SK-N-SH treated with all-trans-retinoic acid at 6 μM for 48 hours (cell line): ENCODE measurements at regions not wholly inside any gene's neighbourhood (a gene's known extent, or its start where the extent isn't known, plus 50 kb on each side); places are given as distances from the start of the nearest gene placed in this dataset.

Source experiments
- ATAC-seq: fragments of 200-7000 bp; cut with Tn5 transposase; 3 replicates; pipeline ENCODE4 v1.9.1; 2020; ENCODE audit warnings: mild to moderate bottlenecking, moderate library complexity
- ARNTL ChIP-seq: fragments of 450-650 bp; formaldehyde crosslinking; IDR thresholded peaks from 2 replicates; pipeline ENCODE4 v1.5.0; 2020; ENCODE audit warnings: low read depth, mild to moderate bottlenecking, moderate library complexity, borderline replicate concordance
- BACH2 ChIP-seq: fragments of 250-450 bp; sonication (Bioruptor Pico); IDR thresholded peaks from 2 replicates; pipeline ENCODE4 v1.9.0; 2021; ENCODE audit warnings: mild to moderate bottlenecking, borderline replicate concordance
- CSDC2 ChIP-seq: fragments of 250-450 bp; sonication (Bioruptor Pico); IDR thresholded peaks from 2 replicates; pipeline ENCODE4 v1.5.0; 2020; ENCODE audit warnings: mild to moderate bottlenecking, moderate library complexity
- GLIS3 ChIP-seq: fragments of 250-450 bp; sonication (Bioruptor Pico); IDR thresholded peaks from 2 replicates; pipeline ENCODE4 v1.5.0; 2020; ENCODE audit warnings: mild to moderate bottlenecking, moderate library complexity
- ISL1 ChIP-seq: fragments of 250-450 bp; sonication (Bioruptor Pico); IDR thresholded peaks from 2 replicates; pipeline ENCODE4 v2.1.2; 2022; ENCODE audit warnings: mild to moderate bottlenecking, moderate library complexity
- OSR1 ChIP-seq: fragments of 250-450 bp; sonication (Bioruptor Pico); IDR thresholded peaks from 2 replicates; pipeline ENCODE4 v1.8.0; 2022; ENCODE audit warnings: moderate library complexity, mild to moderate bottlenecking, inconsistent platforms
- POU6F1 ChIP-seq: fragments of 250-450 bp; sonication (Bioruptor Pico); IDR thresholded peaks from 2 replicates; pipeline ENCODE4 v1.8.0; 2021; ENCODE audit warnings: low read depth, mild to moderate bottlenecking, moderate library complexity, borderline replicate concordance
- RARB ChIP-seq: fragments of 250-450 bp; sonication (Bioruptor Pico); IDR thresholded peaks from 2 replicates; pipeline ENCODE4 v1.8.0; 2021; ENCODE audit warnings: mild to moderate bottlenecking, moderate library complexity
- SNAI2 ChIP-seq: fragments of 250-450 bp; sonication (Bioruptor Pico); IDR thresholded peaks from 2 replicates; pipeline ENCODE4 v1.5.0; 2020; ENCODE audit warnings: mild to moderate bottlenecking, moderate library complexity
- TCF4 ChIP-seq: fragments of 250-450 bp; sonication (Bioruptor Pico); IDR thresholded peaks from 2 replicates; pipeline ENCODE4 v1.8.0; 2021; ENCODE audit warnings: mild to moderate bottlenecking, moderate library complexity, borderline replicate concordance
- TOX ChIP-seq: fragments of 250-450 bp; sonication (Bioruptor Pico); IDR thresholded peaks from 2 replicates; pipeline ENCODE4 v1.8.0; 2021; ENCODE audit warnings: mild to moderate bottlenecking, moderate library complexity, borderline replicate concordance
- ZC3H10 ChIP-seq: fragments of 250-450 bp; sonication (Bioruptor Pico); IDR thresholded peaks from 2 replicates; pipeline ENCODE4 v1.5.1; 2021; ENCODE audit warnings: mild to moderate bottlenecking, moderate library complexity
- ZFP3 ChIP-seq: fragments of 250-450 bp; sonication (Bioruptor Pico); IDR thresholded peaks from 2 replicates; pipeline ENCODE4 v1.5.0; 2020; ENCODE audit warnings: mild to moderate bottlenecking, moderate library complexity
- ZFP30 ChIP-seq: fragments of 450-650 bp; formaldehyde crosslinking; IDR thresholded peaks from 2 replicates; pipeline ENCODE4 v1.5.0; 2022; ENCODE audit warnings: mild to moderate bottlenecking, moderate library complexity
- ZNF565 ChIP-seq: fragments of 450-650 bp; formaldehyde crosslinking; conservative IDR thresholded peaks from 2 replicates; pipeline ENCODE4 v1.5.0; 2020; ENCODE audit warnings: low read depth, mild to moderate bottlenecking, moderate library complexity
- ZNF70 ChIP-seq: fragments of 450-650 bp; formaldehyde crosslinking; IDR thresholded peaks from 2 replicates; pipeline ENCODE4 v1.5.0; 2020; ENCODE audit warnings: mild to moderate bottlenecking, moderate library complexity
- ZNF8 ChIP-seq: fragments of 450-650 bp; formaldehyde crosslinking; IDR thresholded peaks from 2 replicates; pipeline ENCODE4 v1.5.0; 2020; ENCODE audit warnings: mild to moderate bottlenecking, moderate library complexity
- TF ChIP-seq, protein P1 (sequence below): fragments of 250-450 bp; sonication (Bioruptor Pico); IDR thresholded peaks from 2 replicates; pipeline ENCODE4 v1.5.1; 2021; ENCODE audit warnings: mild to moderate bottlenecking, moderate library complexity
- TF ChIP-seq, protein P2 (sequence below): fragments of 250-450 bp; sonication (Bioruptor Pico); IDR thresholded peaks from 2 replicates; pipeline ENCODE4 v1.5.1; 2020; ENCODE audit warnings: low read depth, mild to moderate bottlenecking, moderate library complexity
- TF ChIP-seq, protein P3 (sequence below): fragments of 250-450 bp; sonication (Bioruptor Pico); IDR thresholded peaks from 2 replicates; pipeline ENCODE4 v1.5.0; 2020; ENCODE audit warnings: mild to moderate bottlenecking, moderate library complexity

DNA sequence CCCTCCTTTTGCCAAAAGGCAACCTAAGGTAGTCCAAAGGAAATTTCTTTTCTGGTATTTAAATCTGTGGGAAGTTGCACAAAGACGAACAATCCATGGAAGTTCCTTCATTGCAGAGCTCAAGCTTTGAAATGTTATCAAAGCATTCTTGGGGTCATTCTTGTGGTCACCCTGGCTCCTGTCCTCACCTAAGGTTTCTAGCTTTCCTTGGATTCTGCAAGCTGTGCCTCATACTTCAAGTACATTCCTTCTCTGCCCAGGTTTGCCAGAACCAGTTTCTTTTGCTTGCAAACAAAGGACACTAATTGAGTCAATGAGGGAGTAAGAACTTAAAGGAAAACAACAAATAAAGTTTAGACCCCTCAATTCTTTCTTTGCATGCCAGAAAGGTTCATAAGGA is 329.8 kb upstream of the PDZRN3 start (continued):
- TF ChIP-seq, protein P1, sequence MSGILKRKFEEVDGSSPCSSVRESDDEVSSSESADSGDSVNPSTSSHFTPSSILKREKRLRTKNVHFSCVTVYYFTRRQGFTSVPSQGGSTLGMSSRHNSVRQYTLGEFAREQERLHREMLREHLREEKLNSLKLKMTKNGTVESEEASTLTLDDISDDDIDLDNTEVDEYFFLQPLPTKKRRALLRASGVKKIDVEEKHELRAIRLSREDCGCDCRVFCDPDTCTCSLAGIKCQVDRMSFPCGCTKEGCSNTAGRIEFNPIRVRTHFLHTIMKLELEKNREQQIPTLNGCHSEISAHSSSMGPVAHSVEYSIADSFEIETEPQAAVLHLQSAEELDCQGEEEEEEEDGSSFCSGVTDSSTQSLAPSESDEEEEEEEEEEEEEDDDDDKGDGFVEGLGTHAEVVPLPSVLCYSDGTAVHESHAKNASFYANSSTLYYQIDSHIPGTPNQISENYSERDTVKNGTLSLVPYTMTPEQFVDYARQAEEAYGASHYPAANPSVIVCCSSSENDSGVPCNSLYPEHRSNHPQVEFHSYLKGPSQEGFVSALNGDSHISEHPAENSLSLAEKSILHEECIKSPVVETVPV: no peak
- TF ChIP-seq ZNF70 (CRISPR knock-in tag) (no peak), SNAI2 (CRISPR knock-in tag) (no peak)
- TF ChIP-seq, protein P2, sequence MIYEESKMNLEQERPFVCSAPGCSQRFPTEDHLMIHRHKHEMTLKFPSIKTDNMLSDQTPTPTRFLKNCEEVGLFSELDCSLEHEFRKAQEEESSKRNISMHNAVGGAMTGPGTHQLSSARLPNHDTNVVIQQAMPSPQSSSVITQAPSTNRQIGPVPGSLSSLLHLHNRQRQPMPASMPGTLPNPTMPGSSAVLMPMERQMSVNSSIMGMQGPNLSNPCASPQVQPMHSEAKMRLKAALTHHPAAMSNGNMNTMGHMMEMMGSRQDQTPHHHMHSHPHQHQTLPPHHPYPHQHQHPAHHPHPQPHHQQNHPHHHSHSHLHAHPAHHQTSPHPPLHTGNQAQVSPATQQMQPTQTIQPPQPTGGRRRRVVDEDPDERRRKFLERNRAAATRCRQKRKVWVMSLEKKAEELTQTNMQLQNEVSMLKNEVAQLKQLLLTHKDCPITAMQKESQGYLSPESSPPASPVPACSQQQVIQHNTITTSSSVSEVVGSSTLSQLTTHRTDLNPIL (CRISPR knock-in tag): no peak

DNA sequence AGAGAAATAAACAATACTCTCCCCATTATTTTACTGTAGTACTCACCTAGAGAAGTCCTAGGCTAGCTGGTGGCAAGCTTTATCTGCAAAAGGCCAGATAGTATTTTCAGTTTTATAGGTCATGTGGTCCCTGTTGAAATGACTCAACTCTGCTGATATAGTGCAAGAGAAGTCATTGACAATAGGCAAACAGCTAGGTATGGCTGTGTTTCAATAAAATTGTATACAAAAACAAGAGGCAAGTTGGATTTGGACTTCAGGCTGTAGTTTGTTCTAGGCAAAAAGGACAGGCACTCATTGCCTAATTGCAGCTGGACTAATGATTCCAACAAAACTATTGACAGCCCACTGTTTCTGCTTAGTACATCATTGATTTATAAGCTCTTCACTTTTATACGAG is 328.0 kb upstream of the PDZRN3 start:
- TF ChIP-seq ZNF8 (CRISPR knock-in tag) (no peak), ARNTL (CRISPR knock-in tag) (no peak), TOX (CRISPR knock-in tag) (no peak), ZFP3 (CRISPR knock-in tag) (no peak), SNAI2 (CRISPR knock-in tag) (no peak), OSR1 (no peak), POU6F1 (CRISPR knock-in tag) (no peak), TCF4 (CRISPR knock-in tag) (no peak), ZNF565 (CRISPR knock-in tag) (no peak)
- TF ChIP-seq, protein P3, sequence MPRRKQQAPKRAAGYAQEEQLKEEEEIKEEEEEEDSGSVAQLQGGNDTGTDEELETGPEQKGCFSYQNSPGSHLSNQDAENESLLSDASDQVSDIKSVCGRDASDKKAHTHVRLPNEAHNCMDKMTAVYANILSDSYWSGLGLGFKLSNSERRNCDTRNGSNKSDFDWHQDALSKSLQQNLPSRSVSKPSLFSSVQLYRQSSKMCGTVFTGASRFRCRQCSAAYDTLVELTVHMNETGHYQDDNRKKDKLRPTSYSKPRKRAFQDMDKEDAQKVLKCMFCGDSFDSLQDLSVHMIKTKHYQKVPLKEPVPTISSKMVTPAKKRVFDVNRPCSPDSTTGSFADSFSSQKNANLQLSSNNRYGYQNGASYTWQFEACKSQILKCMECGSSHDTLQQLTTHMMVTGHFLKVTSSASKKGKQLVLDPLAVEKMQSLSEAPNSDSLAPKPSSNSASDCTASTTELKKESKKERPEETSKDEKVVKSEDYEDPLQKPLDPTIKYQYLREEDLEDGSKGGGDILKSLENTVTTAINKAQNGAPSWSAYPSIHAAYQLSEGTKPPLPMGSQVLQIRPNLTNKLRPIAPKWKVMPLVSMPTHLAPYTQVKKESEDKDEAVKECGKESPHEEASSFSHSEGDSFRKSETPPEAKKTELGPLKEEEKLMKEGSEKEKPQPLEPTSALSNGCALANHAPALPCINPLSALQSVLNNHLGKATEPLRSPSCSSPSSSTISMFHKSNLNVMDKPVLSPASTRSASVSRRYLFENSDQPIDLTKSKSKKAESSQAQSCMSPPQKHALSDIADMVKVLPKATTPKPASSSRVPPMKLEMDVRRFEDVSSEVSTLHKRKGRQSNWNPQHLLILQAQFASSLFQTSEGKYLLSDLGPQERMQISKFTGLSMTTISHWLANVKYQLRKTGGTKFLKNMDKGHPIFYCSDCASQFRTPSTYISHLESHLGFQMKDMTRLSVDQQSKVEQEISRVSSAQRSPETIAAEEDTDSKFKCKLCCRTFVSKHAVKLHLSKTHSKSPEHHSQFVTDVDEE (CRISPR knock-in tag): no peak
- no peak for ATAC-seq

DNA sequence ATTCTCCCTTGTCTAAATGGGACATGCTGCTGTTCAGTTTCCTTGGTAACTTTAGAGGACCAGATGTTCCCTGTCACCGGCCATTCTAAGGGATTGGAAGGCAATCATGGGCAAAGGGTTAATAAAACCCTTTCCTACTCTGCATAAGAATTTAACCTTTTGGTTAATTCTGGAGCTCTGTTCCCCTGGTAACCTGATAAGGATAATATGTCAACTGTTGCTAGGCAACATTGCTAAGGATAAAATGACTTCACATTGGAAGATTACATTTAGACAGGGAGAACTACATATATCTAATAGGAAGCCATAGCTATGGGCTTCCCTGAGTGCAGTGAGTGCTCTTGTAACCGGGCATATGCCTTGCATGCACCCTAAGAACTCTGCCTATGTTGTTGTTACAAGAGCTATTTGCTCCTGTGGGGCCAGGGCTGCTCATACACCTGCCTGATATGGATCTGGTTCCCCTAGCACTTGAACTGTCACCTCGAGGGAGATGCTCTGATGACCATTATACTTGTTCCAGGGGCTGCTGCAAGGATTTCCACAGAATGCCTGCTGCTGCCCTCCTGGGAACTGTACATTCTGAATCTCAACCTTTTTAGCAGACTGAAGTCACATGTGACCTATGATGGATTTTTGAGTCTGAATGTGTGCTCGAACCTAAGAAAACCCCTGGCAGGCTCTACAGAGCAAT is 326.3 kb upstream of the PDZRN3 start:
- TF ChIP-seq BACH2 (CRISPR knock-in tag): no peak
- TF ChIP-seq ZNF565 (CRISPR knock-in tag): no peak
- TF ChIP-seq SNAI2 (CRISPR knock-in tag): no peak
- TF ChIP-seq ZFP30 (CRISPR knock-in tag): no peak
- TF ChIP-seq ZC3H10 (CRISPR knock-in tag): no peak
- no peak for TF ChIP-seq OSR1
- no peak for TF ChIP-seq GLIS3
- TF ChIP-seq ZNF70 (CRISPR knock-in tag): no peak
- TF ChIP-seq RARB (CRISPR knock-in tag): no peak
- TF ChIP-seq ZFP3 (CRISPR knock-in tag): no peak
- no peak for TF ChIP-seq ISL1 (CRISPR knock-in tag)
- no peak for TF ChIP-seq TOX (CRISPR knock-in tag)
- no peak for TF ChIP-seq CSDC2 (CRISPR knock-in tag)
- TF ChIP-seq, protein P2 (CRISPR knock-in tag): no peak
- TF ChIP-seq, protein P3 (CRISPR knock-in tag): no peak
- ATAC-seq: no peak
